GM21786 (cell line): ENCODE measurements at regions not wholly inside any gene's neighbourhood (a gene's known extent, or its start where the extent isn't known, plus 50 kb on each side); places are given as distances from the start of the nearest gene placed in this dataset.

Source experiments
- ATAC-seq: cut with Tn5 transposase; IDR thresholded peaks from one replicate; pipeline ENCODE4 v1.9.1; 2021; ENCODE audit not compliant: unreplicated experiment

GRCh38 chr2:17309181-17309580, 209.1 kb downstream of the RAD51AP2 start:
- no peak for ATAC-seq

GRCh38 chr2:17306706-17307105, 211.5 kb downstream of the RAD51AP2 start:
- ATAC-seq, result no peak

DNA sequence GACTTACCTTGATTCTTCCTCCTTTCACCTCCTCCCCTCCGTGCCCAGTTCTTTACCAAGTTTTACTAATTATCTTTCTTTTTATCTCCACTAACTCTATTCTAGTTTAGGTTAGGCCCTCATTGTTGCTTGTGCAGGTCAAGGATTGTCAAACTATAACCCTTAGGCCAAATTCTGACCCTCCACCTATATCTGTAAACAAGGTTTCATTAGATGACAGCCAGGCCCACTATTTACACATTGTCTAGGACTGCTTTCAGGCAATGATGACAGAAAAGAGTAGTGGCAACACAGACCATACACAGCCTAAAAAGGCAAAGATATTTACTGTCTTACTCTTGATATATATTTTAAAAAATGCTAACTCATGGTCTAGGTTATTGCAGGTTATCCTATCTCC, 212.0 kb downstream of the RAD51AP2 start:
- ATAC-seq, result no peak

- ATAC-seq, result no peak
These were observed 214.7 kb downstream of the RAD51AP2 start for GRCh38 chr2:17303521-17303920.

DNA sequence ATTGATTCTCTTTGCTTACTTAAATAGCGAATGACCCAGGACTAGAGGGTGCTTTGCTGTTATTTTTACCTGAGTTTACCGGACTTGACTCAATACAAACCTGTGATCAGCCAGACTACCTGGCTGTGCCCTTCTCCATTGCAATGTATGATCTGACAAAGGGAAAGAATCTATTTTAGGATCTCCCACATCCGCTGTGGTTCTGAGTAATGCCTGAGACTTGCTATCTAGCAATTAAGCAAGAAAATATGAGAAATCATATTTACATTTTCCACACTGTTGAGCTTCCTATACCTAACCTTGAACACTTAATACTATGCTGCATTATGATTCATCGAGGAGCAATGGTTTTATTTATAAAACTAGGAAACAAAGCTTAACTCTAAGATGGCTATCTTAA, 215.2 kb downstream of the RAD51AP2 start:
- ATAC-seq, result no peak

DNA sequence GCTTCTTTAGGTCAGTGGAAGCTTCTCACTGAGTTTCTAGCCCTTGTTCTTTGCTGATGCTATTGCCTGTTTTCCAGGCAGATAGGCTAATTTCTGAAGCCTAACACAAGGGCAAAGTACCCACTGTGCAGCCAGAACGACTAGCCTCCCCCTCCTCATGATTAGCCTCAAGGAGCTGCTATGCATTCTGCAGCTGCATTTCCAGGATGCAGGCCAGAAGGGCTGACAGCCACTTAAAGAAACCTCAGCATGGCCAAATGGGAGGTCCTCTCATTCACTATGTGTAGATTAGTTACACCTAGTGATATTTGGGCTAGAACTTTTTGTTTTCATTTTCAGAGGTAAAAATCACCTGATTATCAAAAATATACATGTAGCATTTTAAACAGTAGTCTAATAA, 216.0 kb downstream of the RAD51AP2 start:
- no peak for ATAC-seq

- no peak for ATAC-seq
These were observed 216.8 kb downstream of the RAD51AP2 start for GRCh38 chr2:17301437-17301836.

DNA sequence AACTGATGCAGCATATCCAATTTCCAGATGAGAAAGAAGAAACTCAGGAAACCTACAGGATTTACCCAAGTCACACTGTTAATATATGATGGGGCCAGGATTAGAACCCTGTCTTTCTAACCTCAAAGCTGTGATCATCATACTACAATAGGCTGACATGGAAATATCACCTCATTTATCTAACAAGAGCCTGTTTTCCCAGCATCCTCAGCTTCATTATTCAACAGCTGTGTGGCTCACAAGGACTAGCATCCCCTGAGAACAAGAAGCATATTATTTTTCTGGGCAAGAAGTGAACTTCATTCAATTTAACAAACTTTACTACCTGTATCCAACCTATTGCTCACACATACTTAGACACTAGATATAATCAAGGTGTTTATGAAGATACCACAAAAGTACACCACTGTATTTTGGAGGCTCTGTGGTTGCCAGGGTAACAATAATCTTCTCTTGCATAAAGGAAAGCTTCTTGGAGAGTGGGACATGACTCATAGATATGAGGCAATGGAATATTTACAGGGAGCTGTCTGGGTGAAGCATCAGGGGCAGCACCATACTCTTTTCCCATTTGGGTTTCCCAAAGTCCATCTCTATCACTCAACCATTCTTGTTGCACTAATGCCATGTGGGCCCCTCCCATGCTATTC, 218.2 kb downstream of the RAD51AP2 start:
- no peak for ATAC-seq

- ATAC-seq, result no peak
These were observed 219.8 kb downstream of the RAD51AP2 start for GRCh38 chr2:17298453-17298852.

- ATAC-seq, result no peak
These were observed 221.6 kb downstream of the RAD51AP2 start for GRCh38 chr2:17296686-17297085.

- no peak for ATAC-seq
These were observed 228.6 kb downstream of the RAD51AP2 start for GRCh38 chr2:17289669-17290068.

DNA sequence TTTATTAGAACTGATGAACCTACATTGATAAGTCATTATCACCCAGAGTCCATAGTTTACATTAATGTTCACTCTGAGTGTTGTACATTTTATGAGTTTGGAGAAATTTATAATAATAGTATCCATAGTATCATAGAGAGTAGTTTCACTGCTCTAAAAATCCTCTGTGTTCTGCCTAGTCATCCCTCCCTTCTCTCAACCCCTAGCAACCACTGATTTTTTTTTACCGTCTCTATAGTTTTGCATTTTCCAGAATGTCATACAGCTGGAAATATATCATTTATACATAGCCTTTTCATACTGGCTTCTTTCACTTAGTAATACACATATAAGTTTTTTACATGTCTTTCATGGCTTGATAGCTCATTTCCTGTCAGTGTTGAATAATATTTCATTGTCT, 231.1 kb downstream of the RAD51AP2 start:
- no peak for ATAC-seq

GRCh38 chr2:17282826-17283225, 235.4 kb downstream of the RAD51AP2 start:
- ATAC-seq, result no peak

DNA sequence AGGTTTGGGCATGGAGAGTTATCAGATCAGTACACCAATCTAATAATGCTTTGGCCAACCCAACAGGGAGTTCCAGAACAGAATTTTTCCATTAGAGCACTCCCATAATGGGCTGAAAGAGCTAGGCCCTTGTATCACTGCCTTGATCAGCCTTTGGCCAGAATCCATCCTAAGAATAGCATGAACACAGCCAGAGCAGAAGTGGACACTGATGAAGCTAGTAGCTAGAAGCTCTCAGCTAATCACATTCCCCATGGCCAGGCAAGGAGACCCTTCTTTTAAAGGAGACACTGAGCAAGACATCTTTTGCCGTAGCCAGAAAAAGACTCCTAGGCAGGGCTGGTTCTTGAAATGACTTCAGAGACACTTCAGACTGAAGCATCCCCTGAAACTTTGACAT, 236.0 kb downstream of the RAD51AP2 start:
- ATAC-seq, result no peak

DNA sequence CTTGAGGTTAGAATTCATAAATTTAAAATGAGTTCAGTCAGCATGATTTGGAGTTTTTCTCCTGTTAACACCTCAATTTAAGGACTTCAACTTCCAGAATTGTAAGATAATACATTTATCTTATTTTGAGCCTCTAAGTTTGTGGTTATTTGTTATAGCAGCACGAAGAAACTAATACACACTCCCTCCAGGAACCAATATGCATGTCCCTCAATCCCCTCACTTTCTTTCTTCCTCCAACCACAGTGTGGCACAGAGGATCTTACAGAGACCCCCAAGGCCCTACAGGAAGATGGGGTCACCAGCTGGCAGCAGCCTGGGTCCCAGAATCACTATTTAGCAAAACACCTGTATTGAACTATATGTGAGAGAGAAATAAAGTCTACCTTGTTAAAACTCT, 242.0 kb downstream of the RAD51AP2 start:
- ATAC-seq, result no peak

- ATAC-seq, result no peak
These were observed 245.4 kb downstream of the RAD51AP2 start for GRCh38 chr2:17272652-17273525.

DNA sequence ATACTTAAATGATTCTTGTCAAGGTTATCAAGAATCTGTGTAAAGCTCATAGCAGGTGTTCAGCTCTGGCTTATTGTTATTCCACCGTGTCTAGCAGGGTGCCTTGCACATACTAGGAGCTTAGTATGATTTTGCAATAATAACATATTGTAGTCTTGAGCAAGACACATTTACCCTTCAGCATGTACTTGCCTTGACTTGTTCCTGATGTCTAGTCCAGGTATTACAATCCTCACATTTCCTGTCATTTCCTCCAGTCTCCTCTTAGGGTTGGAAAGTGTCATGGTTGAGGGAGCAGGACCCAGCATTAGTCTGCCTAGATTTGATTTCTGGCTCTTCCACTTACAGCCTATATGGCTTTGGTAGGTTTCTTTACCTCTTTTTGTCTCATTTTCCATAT, 246.1 kb downstream of the RAD51AP2 start:
- no peak for ATAC-seq

- ATAC-seq, result no peak
These were observed 246.8 kb downstream of the RAD51AP2 start for GRCh38 chr2:17271416-17271815.

DNA sequence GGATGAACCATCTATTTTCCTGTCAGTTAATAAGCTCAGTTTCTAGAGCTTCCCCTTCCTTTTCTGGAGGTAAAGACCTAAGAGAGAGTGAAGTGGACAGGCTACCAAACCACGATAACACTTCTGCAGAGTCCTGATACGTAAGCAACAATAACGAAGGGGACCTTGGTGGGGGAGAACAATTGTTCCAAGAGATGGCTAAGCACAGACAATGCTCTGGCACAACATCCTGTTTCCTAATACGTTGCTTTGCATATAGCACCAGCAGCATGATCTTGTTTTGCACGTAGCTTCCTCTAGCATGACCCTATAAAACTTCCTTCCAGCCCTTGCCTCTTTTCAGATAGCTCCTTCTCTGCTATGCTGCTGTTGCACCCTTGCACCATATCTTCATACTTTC, 247.3 kb downstream of the RAD51AP2 start:
- ATAC-seq, result peak; percentile 67

DNA sequence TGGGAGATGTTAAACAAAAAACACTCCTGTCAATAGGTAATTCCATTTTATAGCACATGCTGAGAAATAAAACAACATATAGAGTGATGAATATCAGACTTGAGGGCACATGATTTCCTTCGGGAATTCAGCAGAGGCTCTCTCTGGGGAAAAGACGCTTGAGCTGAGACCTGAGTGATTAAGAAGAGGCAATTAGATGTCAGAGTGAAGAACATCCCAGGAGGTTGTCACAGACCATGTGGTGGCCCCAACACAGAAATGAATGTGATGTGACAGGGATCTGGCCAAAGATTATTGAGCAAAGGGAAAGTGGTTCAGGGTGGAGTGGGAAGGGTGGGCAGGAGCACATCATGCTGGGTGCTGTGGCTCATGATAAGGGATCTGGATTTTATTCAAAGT, 254.7 kb downstream of the RAD51AP2 start:
- no peak for ATAC-seq

GRCh38 chr2:17262854-17263569, 255.2 kb downstream of the RAD51AP2 start:
- ATAC-seq, result no peak

DNA sequence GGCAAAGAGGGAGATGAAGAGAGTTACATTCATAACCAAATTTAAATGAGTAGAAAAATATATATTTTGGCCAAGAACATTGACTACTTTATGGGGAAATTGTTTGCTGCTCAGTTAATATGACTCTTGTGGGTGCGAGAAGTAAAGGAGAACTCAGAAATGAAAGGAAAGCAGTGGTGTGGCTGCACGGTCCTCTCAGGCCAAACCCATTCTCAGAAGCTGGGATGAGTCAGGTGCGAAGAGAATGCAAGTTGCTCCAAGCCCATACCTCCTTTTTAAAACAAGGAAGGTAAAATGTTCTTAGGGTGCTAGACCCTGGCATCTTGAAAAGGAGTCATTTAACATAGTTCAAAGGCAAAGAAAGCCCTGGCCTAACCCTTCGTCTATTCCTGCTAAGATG, 258.6 kb downstream of the RAD51AP2 start:
- ATAC-seq, result no peak
